Nucleus accumbens (tissue), 56 donors: ENCODE measurements at regions not wholly inside any gene's neighbourhood (a gene's known extent, or its start where the extent isn't known, plus 50 kb on each side); places are given as distances from the start of the nearest gene placed in this dataset.

Experiments used
- DNase-seq, 56 donors: peaks; one replicate each; lab custom pipeline; 2025; lab: John Stamatoyannopoulos, UW

DNA sequence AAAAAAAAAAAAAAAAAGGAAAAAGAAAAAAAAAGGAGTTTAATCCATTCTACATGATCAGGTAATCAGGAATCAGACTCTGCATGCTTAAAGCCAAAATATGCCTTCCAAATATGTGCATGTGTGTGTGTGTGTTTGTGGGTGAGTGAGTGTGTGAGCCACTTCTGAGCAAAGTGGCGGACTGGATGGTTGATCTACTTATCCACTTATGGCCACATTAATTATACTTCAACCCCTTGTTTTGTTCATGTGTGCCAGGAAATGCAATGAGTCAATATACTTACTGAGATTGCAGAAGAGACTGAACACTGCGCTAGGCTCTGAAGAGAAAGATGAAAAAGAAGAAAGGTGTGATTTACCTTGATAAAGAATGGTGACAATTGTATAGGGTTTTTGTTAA lies 586.5 kb upstream of the NXPH2 start:
- DNase-seq = no peak

DNA sequence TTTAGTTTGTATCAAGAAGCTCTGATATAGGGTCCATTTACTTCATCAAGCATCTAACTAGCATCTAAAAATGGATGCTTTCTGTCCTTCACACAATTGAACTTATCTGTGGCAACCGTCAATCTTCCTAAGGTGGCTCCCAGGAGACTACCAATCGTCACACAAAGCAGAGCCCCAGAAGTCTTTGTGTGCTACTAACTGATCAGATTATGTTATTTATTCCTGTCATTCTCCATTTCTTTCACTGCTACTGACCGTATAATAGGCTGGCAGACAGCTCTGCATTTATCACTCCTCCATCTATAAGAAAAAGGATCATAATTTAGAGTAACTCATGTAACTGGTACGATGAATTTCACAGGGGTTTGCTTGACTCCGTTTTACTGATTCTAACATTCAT lies 585.0 kb upstream of the NXPH2 start:
- no peak for DNase-seq

DNA sequence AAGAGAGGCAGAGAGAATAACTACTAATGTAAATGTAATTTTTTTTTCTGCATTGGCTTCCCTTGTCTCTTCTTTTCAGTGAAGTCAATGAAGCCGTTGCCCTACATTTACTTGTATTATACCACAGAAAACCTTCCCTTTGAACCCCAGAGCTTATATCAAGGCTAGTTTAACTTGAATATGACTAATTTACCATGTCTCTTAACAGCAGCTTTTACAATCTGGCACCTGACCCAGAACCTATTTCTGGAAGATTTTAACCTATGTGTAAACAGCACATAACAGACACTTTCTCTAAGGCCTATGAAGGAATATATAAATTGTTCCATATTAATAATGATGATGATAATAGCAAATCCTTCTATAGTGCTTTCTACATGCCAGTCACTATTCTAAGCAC lies 580.5 kb upstream of the NXPH2 start:
- DNase-seq = no peak

DNA sequence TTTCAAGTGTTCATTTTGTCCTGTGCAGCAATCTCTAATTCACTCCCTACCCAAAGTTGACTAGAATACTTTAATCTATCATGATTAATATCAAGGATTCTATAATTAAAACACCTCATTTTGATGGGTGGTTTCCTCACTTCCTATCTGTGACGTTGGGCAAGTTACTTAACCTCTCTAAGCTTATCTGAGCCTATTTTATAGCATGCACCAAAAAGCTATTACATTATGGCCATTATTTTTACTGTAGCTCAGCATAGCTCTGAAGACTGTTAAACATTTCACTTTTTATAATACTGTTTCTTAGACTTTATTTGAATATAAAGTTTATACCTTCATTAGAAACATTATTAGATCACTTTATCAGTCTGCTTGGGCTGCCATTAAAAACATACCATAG lies 579.6 kb upstream of the NXPH2 start:
- no peak for DNase-seq

DNA sequence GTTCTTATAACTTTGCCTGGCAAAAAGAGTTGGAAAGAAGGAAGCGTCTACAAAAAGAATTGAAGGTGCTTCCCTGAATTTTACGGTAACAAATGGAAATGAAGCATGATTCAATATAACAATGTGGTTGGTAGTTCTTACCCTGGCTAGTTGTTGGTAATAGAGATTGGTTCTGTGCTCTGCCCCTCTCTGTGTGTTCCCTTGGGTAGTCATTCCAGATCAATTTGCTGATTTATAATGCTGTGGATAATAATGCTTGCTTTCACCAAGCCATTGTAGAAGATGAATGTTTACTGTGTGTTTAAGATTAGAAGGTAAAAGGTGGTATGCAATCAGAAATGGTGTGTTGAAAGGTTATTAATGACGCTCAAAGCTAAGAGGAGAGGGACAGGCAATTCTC lies 577.8 kb upstream of the NXPH2 start:
- DNase-seq = no peak

DNA sequence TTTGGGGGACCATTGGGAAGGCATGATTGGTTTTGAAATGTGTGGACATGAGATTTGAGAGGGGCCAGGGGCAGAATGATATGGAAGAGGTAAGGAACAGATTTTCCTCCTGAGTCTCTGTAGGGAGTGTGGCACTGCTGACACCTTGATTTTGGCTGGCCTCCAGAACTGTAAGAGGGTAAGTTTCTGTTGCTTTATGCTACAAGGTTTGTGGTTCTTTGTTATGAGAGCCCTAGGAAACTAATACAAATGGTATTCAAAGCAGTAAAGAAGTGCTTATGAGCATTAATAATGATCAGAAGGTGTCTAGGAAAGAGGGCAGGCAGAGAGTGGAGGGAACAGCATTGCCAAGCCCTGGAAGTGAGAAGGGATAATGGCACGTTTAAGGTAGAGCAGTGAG lies 574.3 kb upstream of the NXPH2 start:
- DNase-seq = no peak

DNA sequence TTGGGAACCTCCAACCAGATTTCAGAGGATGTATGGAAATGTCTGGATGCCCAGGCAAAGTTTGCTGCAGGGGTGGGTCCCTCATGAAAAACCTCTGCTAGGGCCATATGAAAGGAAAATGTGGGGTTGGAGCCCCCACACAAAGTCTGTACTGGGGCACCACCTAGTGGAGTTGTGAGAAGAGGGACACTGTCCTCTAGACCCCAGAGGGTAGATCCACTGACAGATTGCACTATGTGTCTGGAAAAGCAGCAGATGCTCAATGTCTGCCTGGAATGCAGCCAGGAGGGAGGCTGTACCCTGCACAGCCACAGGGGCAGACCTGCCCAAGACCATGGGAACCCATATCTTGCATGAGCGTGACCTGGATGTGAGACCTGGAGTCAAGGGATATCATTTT lies 573.7 kb upstream of the NXPH2 start:
- DNase-seq = no peak

DNA sequence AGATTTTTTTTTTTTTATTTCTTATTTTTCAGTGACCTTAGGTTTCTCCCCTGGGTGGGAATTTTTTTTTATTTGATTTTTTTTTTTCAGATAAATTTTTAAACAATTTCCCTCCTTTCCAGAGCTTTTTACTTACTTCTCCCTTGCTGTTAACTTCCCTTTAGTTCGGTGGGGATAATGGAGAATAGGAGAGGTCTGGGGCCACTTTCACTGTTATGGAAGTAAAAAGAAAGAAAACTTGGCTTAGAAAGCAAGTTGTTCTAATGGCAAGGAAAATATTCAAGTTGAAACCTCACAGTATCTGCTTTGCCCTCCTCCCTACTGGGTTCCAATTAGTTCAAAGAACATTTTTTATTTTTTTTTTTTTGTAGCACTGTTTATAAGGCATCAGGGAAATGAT lies 537.1 kb upstream of the NXPH2 start:
- DNase-seq = no peak

DNA sequence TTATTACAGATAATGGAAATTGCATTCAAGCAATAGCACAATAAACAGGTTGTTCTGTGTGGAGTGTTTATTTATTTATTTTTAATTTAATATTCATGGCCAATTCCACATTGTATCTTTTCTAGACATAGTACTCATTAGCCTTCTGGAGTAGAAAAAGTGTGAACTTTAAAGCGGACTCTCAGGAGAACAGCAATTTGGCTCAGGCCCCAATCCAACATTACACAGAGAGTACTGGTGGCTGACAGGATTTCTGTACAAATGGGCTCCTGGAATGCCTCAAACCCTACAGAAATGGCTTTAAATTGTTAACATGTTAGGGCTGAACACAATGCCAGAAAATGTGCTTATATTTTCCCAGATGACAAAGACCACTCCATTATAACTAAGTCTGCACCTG lies 533.9 kb upstream of the NXPH2 start:
- DNase-seq = no peak

DNA sequence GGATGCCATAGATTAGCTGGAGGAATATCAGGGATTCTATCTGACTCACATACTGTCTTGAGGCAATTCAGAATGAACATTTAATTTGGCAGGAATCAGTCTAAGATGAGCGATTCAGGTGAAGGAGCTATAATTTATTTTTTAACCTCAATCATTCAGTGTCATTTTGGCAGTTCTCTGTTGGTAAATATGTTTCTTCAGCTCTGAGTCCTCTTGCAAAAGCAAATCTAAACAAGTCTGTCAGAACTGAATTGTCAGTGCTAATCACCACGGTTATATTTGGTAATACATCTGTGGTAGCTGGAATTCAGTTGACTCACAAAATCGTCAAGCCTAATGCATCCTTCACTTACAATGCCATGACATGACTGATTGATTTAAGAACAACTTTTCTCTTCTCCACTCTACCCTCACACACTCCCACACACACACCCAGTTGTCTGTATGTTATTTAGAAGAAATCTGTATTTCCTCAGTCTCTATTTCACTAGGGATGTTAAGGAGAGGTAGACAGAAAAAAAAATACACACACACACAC lies 516.6 kb upstream of the NXPH2 start:
- DNase-seq = peak in 1 of 56 donors; percentile 3

DNA sequence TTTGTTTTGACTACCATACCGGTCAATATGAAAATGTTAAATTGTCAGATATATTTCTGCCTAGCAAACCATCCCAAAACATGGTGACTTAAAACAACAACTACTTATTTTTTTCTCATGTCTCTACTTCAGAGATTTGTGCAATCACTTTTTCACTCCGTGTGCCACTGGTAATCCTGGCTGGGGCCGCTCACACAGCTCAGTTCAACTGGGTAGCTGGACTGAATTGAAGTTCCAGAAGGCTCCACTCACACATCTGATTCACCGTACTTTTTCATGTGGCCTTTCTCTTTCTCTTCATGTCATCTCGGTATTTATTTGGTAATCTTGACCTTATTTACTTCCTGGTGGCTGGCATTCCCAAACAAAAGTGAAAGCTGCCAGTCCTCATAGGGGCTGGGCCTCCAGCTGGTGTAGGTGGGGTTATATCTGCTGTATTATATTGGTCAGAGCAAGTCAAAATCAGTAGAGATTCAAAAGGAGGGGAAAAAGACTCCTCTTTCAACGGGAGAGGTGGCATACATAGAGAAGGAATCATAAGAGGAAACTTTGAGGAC lies 513.9 kb upstream of the NXPH2 start:
- DNase-seq = no peak

DNA sequence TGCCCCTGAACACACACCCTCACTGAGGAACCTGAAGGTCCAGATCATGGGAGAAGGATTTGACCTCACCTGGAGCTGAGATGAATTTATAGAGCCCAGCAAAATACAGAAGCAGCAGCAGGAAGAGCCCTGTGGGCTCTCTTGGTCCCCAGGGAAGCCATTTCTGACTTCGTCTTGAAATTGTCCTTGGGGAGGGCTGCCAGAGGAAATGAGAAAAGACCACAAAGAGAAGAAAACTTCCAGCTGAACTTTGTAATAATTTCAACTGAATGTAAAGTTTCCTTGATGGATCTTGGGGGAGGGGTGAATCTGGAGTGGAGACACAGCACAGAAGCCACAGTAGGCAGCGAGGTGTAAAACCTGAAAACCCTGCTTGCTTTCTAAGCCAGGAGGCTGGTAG lies 500.9 kb upstream of the NXPH2 start:
- no peak for DNase-seq

DNA sequence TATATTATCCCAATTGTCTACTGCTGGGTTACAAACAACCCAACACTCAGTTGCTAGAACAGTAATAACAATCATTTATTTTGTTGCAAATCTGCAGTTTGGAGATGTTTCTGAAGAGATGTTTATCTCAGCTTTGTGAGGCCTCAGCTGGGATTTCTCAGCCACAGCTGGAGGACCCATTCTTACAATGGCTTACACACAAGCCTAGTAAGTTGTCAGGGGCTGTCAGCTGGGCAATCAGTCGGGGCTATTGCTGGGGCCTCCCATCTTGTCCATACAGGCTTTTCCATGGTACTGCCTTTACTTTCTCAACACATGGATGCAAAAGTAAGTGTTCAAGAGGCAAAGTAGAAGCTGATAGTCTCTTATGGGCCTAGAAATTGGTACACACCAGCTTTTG lies 491.7 kb upstream of the NXPH2 start:
- no peak for DNase-seq

DNA sequence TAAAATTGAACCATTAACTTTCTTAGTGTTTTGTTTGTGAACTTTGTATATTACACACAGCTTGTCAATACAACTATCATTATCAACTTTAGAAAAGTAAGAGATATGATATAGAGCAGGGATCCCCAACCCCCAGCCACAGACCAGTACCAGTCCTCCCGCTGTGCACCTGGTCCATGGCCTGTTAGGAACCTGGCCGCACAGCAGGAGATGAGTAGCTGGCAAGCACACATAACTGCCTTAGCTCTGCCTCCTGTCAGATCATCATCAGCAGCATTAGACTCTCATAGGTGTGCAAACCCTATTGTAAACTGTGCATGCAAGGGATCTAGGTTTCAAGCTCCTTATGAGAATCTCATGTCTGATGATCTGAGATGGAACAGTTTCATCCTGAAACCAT lies 491.0 kb upstream of the NXPH2 start:
- DNase-seq = no peak

DNA sequence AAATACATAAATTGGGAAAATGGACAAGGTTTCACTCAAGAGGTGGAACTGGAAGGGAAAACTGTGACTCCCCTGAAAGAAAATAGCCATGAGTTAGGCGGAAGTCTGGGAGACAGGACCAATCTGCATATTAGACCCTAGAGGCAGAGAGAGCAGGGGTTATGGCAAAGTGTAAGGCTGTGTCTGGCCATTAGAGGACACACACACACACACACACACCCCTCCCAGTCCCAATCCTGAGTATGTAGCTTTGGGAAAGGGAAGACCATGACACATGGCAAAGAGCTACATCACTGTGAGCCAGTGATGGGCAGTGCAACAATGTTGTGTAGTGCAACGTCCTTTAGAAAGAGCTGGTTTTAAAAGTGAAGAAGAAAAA lies 479.9 kb upstream of the NXPH2 start:
- no peak for DNase-seq

DNA sequence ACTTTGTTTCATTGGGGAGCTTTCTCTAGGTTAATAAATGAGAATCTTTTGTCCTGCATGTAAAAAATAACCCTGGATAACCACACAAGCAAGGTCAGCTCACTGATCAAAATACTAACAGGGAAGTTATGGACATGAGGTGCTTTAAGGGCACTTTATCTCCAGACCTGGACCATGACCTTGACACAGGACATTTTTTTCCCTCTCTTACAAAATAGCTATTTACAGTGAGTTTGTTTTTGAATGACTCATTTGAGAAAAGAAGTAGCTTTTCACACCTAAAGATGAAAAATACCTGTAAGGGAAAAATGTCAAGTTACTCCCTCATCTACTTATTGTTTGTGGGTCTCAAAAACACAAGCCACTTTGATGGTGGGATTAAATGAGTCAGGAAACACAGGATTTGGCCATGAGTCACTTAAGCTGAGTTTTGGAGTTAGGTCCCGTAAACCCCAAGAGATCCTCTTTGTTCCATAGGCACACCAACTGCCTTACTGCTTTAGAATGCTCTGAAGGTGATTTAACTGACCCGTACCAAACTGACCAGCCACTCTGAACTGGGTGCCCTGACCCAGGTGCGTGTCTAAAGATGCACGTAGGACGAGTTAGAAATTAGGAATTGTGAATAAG lies 479.3 kb upstream of the NXPH2 start:
- DNase-seq = no peak

DNA sequence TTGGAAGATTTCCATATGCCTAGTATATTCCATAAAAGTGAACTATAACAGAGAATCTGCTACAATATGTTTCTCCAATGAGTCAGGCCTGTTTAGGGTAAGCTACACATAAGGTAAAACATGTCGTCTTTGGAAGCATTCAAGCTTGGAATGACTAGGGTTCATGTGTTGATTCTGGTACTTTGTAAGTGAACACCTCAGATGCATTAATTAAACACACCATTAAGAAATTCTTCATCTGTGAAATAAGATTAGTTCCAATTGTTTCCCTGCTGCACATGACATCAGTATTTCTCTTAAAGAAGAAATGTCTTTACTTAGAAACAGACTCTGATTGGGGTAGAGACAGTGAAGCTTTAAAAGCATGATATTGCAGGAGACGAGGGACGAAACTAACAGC lies 461.1 kb upstream of the NXPH2 start:
- no peak for DNase-seq

DNA sequence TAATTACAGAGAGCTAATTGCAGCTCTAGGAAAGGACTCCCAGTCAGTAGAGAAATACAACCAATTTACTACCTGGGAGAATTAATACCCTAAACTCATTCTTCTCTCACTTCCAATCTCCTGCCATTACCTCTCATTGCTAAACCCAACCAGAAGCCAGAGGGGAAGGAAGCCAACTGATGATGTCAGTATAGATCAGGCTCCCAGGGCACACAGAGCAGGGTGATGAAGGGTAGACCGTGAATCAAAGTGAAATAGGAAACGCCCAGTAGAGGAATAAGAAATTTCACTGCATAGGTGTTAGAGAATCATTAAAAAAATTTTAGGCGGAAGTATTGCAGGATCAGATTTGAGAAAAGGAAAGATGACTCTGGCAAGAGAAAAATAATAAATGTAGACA lies 456.8 kb upstream of the NXPH2 start:
- DNase-seq = no peak

DNA sequence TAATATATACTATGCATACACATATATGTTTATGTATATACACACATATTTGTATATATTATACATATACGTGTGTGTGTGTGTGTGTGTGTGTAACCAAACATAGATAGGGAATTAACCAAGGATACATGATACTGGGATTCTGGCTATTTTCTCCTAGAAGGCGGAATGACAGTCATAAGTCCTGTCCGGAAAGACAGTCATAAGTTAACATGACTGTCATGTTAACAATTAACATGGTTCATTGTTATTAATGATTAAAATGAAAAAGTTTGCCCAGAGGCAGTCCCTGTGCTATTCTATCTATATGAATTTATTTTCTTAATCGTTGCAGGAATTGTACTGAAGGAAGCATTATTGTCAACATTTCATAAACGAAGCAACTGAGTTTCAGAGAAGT lies 450.7 kb upstream of the NXPH2 start:
- no peak for DNase-seq

DNA sequence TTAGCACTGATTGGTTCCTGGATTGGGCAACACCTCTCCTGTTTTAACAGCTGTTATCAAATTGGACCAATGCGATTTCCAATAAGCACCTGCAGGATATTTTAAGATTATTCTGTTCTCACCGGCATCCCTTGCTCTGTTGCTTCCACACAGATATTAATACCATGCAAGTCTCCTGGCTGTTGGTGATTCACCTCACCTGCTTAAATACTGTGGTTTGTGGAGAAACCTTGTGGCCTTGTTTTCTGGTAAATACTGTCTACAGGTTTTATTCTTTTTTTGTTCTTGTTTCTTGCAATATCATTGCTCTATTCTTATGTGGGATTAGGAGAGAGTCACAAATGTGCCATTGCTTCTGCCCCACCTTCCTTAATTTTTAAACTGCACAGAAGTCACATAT lies 448.1 kb upstream of the NXPH2 start:
- no peak for DNase-seq

DNA sequence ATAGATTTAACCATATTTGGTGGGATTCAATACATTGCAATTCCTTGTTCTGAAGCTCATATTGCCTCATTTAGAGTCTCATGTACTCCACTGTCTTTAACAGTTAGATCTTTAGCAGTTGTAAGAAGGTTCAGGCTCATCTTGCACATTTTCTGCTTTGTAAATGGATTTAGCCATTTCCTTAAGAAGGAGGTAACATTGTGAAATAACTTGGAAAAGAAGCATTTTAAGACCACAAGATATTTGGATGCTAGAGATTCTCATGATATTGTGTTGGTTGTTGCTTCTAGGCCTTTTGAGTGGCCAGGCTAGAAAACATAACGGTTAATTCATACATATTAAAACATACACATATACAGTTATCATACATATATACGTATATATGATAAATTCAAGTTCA lies 445.8 kb upstream of the NXPH2 start:
- no peak for DNase-seq

DNA sequence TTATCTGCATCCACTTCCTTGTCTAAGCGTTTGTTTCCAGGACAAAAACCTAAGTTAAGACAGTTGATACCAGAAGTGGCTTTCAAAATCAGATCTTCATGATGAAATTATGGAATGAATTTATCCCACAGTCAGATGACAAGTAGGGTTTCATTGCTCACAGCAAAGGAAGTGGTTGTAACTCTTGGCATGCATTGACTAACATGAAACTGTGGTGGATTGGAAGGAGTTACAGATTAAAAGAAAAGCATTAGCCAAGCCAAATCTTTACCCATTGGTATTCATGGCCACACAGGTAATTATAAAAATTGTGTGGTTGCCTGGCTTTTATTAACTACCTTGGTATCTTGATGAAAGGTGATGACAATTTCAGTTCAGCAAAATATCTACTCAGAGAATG lies 438.0 kb upstream of the NXPH2 start:
- no peak for DNase-seq

DNA sequence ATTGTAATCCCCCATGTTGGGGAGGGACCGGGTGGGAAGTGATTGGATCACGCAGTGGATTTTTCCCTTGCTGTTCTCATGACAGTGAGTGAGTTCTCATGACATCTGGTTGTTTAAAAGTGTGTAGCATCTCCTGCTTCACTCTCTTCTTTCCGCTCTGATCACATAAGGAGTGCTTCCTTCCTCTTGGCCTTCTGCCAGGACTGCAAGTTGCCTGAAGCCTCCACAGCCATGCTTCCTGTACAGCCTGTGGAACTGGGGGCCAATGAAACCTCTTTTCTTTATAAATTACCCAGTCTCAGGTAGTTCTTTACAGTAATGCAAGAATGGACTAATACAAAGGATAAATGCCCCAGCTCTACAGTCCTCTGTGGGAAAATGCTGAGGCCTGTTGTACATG lies 437.5 kb upstream of the NXPH2 start:
- DNase-seq = no peak
